Lung (tissue), 11 donors: ENCODE measurements at regions not wholly inside any gene's neighbourhood (a gene's known extent, or its start where the extent isn't known, plus 50 kb on each side); places are given as distances from the start of the nearest gene placed in this dataset.

Experiments
- ATAC-seq: fragments of 200-7000 bp; cut with Tn5 transposase; one replicate; pipeline ENCODE4 v1.9.1; 2020; ENCODE audit warnings: moderate number of reproducible peaks; ENCODE audit not compliant: insufficient read depth, low FRiP score
- DNase-seq, 3 donors: peaks; one replicate each; pipeline ENCODE4 v3.0.0-alpha.2; 2013 to 2017
- H3K27ac ChIP-seq, 2 donors: one replicate each; pipeline ENCODE4 v1.5.1; 2013; ENCODE audit warnings: mild to moderate bottlenecking in 2 of 2, moderate library complexity in 2 of 2, control low read depth in 1 of 2, inconsistent platforms in 1 of 2, low read depth in 1 of 2, low read length in 1 of 2
- H3K27me3 ChIP-seq, 3 donors: one replicate each; pipeline ENCODE4 v1.5.1; 2013; ENCODE audit warnings: low read length in 2 of 3; ENCODE audit not compliant: control insufficient read depth in 3 of 3, insufficient read depth in 3 of 3
- H3K36me3 ChIP-seq, 4 donors: one replicate each; pipeline ENCODE4 v1.5.1; 2013; ENCODE audit warnings: low read length in 4 of 4, mild to moderate bottlenecking in 1 of 4, moderate library complexity in 1 of 4; ENCODE audit not compliant: control insufficient read depth in 4 of 4, insufficient read depth in 4 of 4
- H3K4me1 ChIP-seq, 5 donors: one replicate each; pipeline ENCODE4 v1.5.1; 2013; ENCODE audit warnings: low read length in 5 of 5, mild to moderate bottlenecking in 2 of 5, moderate library complexity in 1 of 5; ENCODE audit not compliant: control insufficient read depth in 5 of 5, insufficient read depth in 5 of 5
- H3K4me3 ChIP-seq: one replicate; pipeline ENCODE4 v1.5.1; 2013; ENCODE audit warnings: mild to moderate bottlenecking, control low read depth, moderate library complexity
- H3K9ac ChIP-seq, 2 donors: one replicate each; pipeline ENCODE4 v1.5.1; 2013; ENCODE audit warnings: low read length in 2 of 2, control low read depth in 1 of 2; ENCODE audit not compliant: insufficient read depth in 1 of 2
- H3K9me3 ChIP-seq, 4 donors: one replicate each; pipeline ENCODE4 v1.5.1; 2013; ENCODE audit warnings: low read length in 3 of 4, mild to moderate bottlenecking in 1 of 4, moderate library complexity in 1 of 4; ENCODE audit not compliant: control insufficient read depth in 4 of 4, insufficient read depth in 3 of 4
- WGBS, 2 donors: extraction: QIAGEN DNeasy Blood & Tissue Kit; methylation state at CpG; one replicate each; pipeline ENCODE4 v1.1.7; 2013; 5-methylcytosine and 5-hydroxymethylcytosine counted together
- TF ChIP-seq, protein P1 (sequence below): IDR thresholded peaks from 2 replicates; pipeline ENCODE4 v1.5.1; 2012; ENCODE audit warnings: mild to moderate bottlenecking; ENCODE audit errors: control extremely low read depth, extremely low read depth
- donor health status: control.
- donor health status: control.
- donor health status: Bipolar disorder and iron deficiency.
- donor health status: healthy.
- donor health status: DM: yes; HTN: yes; CAD: no.

DNA sequence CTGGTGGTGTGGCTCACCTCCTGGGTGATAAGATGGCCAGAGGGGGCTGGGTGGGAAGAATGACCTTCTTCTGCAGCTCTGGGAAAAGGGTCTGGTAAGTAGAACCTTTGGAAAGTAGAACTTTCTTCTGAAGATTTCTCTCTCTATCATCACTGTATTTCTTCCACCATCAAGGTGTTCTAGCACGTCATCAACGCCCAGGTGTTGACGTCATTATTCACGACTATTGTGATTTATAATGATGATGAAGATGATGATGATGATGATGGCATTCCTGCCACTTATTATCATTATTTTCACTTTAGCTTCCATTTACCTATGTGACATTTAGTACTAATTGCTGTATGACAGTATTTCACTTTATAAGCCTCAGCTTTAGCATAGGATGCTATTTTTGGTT, 525.6 kb upstream of the ADARB2 start:
- H3K36me3 ChIP-seq: no peaks in the 10 kb centered on the region
- ATAC-seq (no peak), DNase-seq (no peak)
- 92% methylated on average over 4 of the region's 4 CpGs for WGBS, 2 donors
- H3K9me3 ChIP-seq: peaks cover 0 to 5% (median 2%) of the 10 kb centered on the region in 4 donors
- H3K27ac ChIP-seq: no peak overlapping the region
- H3K4me1 ChIP-seq: no peaks in the 10 kb centered on the region
- no peaks in the 10 kb centered on the region for H3K27me3 ChIP-seq
- TF ChIP-seq, protein P1, sequence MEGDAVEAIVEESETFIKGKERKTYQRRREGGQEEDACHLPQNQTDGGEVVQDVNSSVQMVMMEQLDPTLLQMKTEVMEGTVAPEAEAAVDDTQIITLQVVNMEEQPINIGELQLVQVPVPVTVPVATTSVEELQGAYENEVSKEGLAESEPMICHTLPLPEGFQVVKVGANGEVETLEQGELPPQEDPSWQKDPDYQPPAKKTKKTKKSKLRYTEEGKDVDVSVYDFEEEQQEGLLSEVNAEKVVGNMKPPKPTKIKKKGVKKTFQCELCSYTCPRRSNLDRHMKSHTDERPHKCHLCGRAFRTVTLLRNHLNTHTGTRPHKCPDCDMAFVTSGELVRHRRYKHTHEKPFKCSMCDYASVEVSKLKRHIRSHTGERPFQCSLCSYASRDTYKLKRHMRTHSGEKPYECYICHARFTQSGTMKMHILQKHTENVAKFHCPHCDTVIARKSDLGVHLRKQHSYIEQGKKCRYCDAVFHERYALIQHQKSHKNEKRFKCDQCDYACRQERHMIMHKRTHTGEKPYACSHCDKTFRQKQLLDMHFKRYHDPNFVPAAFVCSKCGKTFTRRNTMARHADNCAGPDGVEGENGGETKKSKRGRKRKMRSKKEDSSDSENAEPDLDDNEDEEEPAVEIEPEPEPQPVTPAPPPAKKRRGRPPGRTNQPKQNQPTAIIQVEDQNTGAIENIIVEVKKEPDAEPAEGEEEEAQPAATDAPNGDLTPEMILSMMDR: no peak
- no peak overlapping the region for H3K9ac ChIP-seq
- no peak overlapping the region for H3K4me3 ChIP-seq

DNA sequence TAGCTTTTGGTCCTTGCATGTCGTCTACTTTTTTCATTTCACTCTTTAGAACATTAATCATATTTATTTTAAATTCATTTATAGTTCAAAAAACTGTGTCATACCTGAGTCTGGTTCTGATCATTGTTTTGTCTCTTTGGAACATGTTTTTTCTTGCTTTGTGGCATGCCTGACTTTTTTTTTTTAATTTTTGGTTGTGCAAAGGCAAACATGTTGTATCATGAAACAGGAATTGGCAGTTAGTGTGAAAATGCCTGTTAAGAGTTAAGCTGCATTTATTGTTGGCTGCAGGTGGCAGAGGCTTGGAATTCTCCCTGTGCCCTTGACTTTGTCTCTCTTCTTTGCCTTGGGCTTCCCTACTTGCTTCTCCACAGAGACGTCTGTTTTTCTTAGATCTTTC, 525.0 kb upstream of the ADARB2 start:
- no peaks in the 10 kb centered on the region for H3K36me3 ChIP-seq
- no peak overlapping the region for H3K9ac ChIP-seq
- no peak overlapping the region for H3K4me3 ChIP-seq
- TF ChIP-seq, protein P1: no peak
- no peak overlapping the region for H3K27ac ChIP-seq
- H3K4me1 ChIP-seq: no peaks in the 10 kb centered on the region
- WGBS, 2 donors: 75 to 85% methylated on average over 2 of the region's 2 CpGs
- H3K27me3 ChIP-seq: no peaks in the 10 kb centered on the region
- H3K9me3 ChIP-seq: peaks cover 0 to 5% (median 2%) of the 10 kb centered on the region in 4 donors
- ATAC-seq: no peak
- no peak for DNase-seq

DNA sequence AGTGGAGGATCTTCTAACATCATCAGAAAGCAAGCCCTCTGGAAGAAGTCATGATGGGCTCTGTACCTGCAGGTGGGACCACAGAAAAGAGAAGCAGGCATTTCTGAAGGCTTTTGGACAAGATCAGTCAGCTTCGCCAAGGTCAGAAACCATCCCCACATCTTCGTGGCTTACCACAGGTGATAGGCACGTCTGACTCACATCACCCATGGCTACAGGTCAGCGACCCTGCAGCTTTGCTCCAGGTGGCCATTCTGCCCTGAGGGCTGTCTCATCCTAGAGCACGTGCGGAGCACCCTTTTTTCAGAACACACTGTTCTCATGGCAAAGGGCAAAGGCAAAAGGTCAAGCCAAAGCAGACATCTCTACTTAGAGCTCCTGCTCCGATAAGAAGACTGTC, 518.9 kb upstream of the ADARB2 start:
- H3K9ac ChIP-seq: no peak overlapping the region
- ATAC-seq: no peak
- no peak overlapping the region for H3K4me3 ChIP-seq
- TF ChIP-seq, protein P1: no peak
- H3K9me3 ChIP-seq: peaks cover 0 to 6% (median 0%) of the 10 kb centered on the region in 4 donors
- H3K27ac ChIP-seq: no peak overlapping the region
- WGBS, 2 donors: 80 to 82% methylated on average over 7 of the region's 7 CpGs
- DNase-seq: no peak
- no peaks in the 10 kb centered on the region for H3K36me3 ChIP-seq
- no peaks in the 10 kb centered on the region for H3K27me3 ChIP-seq
- H3K4me1 ChIP-seq: peaks cover 0 to 2% (median 0%) of the 10 kb centered on the region in 5 donors

DNA sequence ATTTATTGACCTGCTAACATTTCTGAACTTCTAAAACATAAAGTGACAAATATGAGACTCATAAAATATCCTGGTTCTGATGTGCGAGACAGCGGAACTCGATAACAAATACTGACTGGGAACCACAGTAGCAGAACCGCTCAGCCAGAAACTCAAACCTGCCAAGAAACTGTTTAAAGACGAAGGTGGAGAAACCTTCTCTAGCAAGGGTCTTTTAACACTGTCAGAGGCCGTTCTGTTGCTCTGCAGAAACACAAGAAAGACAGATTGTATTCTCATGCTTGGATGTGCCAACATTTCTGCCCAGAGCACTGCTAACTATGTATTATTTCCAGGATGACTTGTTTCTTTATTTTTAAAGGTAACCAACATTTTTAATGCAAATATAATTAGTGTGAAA, 514.8 kb upstream of the ADARB2 start:
- no peak overlapping the region for H3K9ac ChIP-seq
- peaks cover 0 to 6% (median 2%) of the 10 kb centered on the region in 4 donors for H3K9me3 ChIP-seq
- H3K27ac ChIP-seq: no peak overlapping the region
- peaks cover 0 to 2% (median 0%) of the 10 kb centered on the region in 5 donors for H3K4me1 ChIP-seq
- no peak overlapping the region for H3K4me3 ChIP-seq
- no peaks in the 10 kb centered on the region for H3K36me3 ChIP-seq
- TF ChIP-seq, protein P1: no peak
- DNase-seq (no peak), ATAC-seq (no peak)
- H3K27me3 ChIP-seq: no peaks in the 10 kb centered on the region
- WGBS, 2 donors: 70 to 80% methylated on average over 6 of the region's 6 CpGs
